Mucosa of descending colon (tissue), 3 donors: ENCODE measurements at regions not wholly inside any gene's neighbourhood (a gene's known extent, or its start where the extent isn't known, plus 50 kb on each side); places are given as distances from the start of the nearest gene placed in this dataset.

Source experiments
- ATAC-seq: fragments of 200-7000 bp; cut with Tn5 transposase; one replicate; pipeline ENCODE4 v1.9.1; 2020; ENCODE audit warnings: mild to moderate bottlenecking, moderate library complexity
- DNase-seq, 3 donors: peaks; one replicate each; pipeline ENCODE4 v3.0.0-alpha.2; 2020
- H3K36me3 ChIP-seq: fragments of 200-600 bp; one replicate; pipeline ENCODE4 v1.8.0; 2021; ENCODE audit warnings: low read depth, mild to moderate bottlenecking
- H3K4me1 ChIP-seq: fragments of 200-600 bp; one replicate; pipeline ENCODE4 v1.8.0; 2021; ENCODE audit warnings: low read depth, mild to moderate bottlenecking
- H3K4me3 ChIP-seq: fragments of 200-600 bp; one replicate; pipeline ENCODE4 v1.8.0; 2021; ENCODE audit warnings: mild to moderate bottlenecking
- H3K9me3 ChIP-seq: fragments of 200-600 bp; one replicate; pipeline ENCODE4 v1.8.0; 2021; ENCODE audit warnings: mild to moderate bottlenecking
- intact Hi-C, 2 donors: fragments of 100-400 bp; cut with DNase I in 1 of 2; cut with micrococcal nuclease in 1 of 2; formaldehyde crosslinking; loops; one replicate each; pipeline versions ENCODE4 v1.11.0 to v1.11.1; 2022; cut with DNase I, micrococcal nuclease
- TF ChIP-seq, protein P1 (sequence below): fragments of 200-600 bp; IDR thresholded peaks from one replicate; pipeline ENCODE4 v1.8.0; 2022; ENCODE audit warnings: antibody characterized with exemption, mild to moderate bottlenecking
- donor health status: DM: no; HTN: no; CAD: no; lungs with moderate emphysema.
- donor health status: DM: no; HTN: no; CAD: no.
- donor health status: DM: no; HTN: yes; CAD: no.

- Histone ChIP-seq H3K36me3 (no peaks in the 10 kb centered on the region), H3K4me1 (no peaks in the 10 kb centered on the region), H3K9me3 (peaks cover 16% of the 10 kb centered on the region), H3K4me3 (no peak overlapping the region)
- TF ChIP-seq, protein P1, sequence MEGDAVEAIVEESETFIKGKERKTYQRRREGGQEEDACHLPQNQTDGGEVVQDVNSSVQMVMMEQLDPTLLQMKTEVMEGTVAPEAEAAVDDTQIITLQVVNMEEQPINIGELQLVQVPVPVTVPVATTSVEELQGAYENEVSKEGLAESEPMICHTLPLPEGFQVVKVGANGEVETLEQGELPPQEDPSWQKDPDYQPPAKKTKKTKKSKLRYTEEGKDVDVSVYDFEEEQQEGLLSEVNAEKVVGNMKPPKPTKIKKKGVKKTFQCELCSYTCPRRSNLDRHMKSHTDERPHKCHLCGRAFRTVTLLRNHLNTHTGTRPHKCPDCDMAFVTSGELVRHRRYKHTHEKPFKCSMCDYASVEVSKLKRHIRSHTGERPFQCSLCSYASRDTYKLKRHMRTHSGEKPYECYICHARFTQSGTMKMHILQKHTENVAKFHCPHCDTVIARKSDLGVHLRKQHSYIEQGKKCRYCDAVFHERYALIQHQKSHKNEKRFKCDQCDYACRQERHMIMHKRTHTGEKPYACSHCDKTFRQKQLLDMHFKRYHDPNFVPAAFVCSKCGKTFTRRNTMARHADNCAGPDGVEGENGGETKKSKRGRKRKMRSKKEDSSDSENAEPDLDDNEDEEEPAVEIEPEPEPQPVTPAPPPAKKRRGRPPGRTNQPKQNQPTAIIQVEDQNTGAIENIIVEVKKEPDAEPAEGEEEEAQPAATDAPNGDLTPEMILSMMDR, result no peak
- DNase-seq, result no peak
- ATAC-seq, result no peak
- intact Hi-C loops, result no loop called here
These were observed 104.2 kb downstream of the ZNF621 start for GRCh38 chr3:40628984-40629383.

GRCh38 chr3:40631341-40631995 is 106.7 kb downstream of the ZNF621 start:
- H3K4me3 ChIP-seq, result no peak overlapping the region
- ATAC-seq, result peak; percentile 73
- peak; percentile 46 to 65 (median 55) for DNase-seq
- no peaks in the 10 kb centered on the region for H3K36me3 ChIP-seq
- H3K9me3 ChIP-seq, result peaks cover 8% of the 10 kb centered on the region
- intact Hi-C loops, result no loop called here
- no peaks in the 10 kb centered on the region for H3K4me1 ChIP-seq
- TF ChIP-seq, protein P1, result no peak

GRCh38 chr3:40637906-40638305 is 113.1 kb downstream of the ZNF621 start:
- intact Hi-C loops, result no loop called here

DNA sequence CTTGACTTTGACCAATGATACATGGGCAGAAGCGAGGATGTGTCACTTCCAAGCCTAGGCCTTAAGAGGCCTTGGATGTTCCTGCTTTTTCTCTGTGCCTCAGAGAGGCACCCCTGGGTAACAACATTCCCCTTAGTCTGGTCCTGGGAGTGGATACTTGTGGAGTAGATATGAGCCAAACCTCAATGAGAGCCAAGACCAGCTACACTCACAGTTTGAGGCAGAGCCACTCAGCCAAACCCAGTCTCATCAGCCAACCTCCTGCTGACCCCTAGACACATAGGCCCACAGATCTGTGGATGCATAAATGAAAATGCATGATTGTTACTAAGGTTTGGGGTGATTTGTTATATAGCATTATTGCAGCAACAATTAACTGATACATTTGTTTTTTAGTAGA is 114.2 kb downstream of the ZNF621 start:
- Histone ChIP-seq H3K9me3 (no peaks in the 10 kb centered on the region), H3K36me3 (no peaks in the 10 kb centered on the region), H3K4me3 (no peak overlapping the region), H3K4me1 (no peaks in the 10 kb centered on the region)
- TF ChIP-seq, protein P1, result no peak
- DNase-seq, result no peak
- no peak for ATAC-seq
- intact Hi-C loops, result no loop called here

More at GRCh38 chr3:40637906-40638305, 113.1 kb downstream of the ZNF621 start:
- ATAC-seq (no peak), DNase-seq (no peak)
- Histone ChIP-seq H3K9me3 (no peaks in the 10 kb centered on the region), H3K4me3 (no peak overlapping the region), H3K36me3 (no peaks in the 10 kb centered on the region), H3K4me1 (no peaks in the 10 kb centered on the region)
- TF ChIP-seq, protein P1, result no peak

DNA sequence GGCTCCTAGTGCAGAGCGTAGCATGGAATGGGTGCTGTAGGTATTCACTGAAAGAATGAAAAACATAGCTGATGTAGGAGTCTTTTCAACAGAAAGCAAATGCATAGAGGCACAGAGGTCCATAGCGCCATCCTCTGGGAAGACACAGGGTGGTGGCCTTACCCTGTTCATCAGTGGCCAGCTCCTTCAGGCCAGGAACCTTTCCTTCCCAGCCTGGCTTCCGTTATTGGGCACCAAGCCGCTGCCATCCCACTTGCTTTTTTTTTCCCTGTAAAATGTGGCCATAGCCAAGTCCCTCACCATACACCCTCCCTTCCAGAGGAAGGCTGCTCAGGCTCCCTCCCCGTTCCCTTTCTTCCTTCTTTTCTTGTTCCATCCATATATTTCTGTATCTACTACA is 118.1 kb downstream of the ZNF621 start:
- Histone ChIP-seq H3K4me1 (no peaks in the 10 kb centered on the region), H3K4me3 (no peak overlapping the region), H3K9me3 (no peaks in the 10 kb centered on the region), H3K36me3 (no peaks in the 10 kb centered on the region)
- intact Hi-C loops, result no loop called here
- TF ChIP-seq, protein P1, result no peak
- ATAC-seq (no peak), DNase-seq (no peak)

DNA sequence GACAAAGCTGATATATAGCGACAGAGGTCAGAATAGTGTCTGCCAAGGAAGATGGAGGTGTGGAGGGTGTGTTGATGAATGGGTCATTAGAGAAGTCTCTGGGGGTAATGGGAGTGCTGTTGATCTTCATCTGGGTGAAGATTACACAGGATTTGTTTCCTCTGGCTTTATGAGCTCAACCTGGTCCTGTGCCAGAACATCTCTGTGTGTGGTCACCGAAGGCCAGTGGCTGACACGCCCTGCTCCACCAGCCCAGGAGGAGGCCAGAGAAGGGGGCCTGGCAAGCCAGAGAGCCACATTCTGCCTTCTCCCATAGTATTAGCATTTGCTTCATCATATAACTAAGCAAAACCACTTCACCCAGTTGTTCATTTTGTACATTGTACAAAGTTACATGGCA is 121.1 kb downstream of the ZNF621 start:
- TF ChIP-seq, protein P1, result no peak
- ATAC-seq (peak; percentile 45), DNase-seq (peak in 1 of 3 donors; percentile 51)
- intact Hi-C loops, result no loop called here
- Histone ChIP-seq H3K36me3 (no peaks in the 10 kb centered on the region), H3K9me3 (no peaks in the 10 kb centered on the region), H3K4me1 (no peaks in the 10 kb centered on the region), H3K4me3 (no peak overlapping the region)
